GM12892 (cell line): ENCODE measurements at regions not wholly inside any gene's neighbourhood (a gene's known extent, or its start where the extent isn't known, plus 50 kb on each side); places are given as distances from the start of the nearest gene placed in this dataset.

Source experiments
- DNase-seq: peaks from one replicate; pipeline ENCODE4 v3.0.0; 2011; ENCODE audit not compliant: insufficient read length
- FAIRE-seq: peaks from 2 replicates; lab custom pipeline; 2011; peaks lifted over from hg19 to GRCh38; lab: Jason Lieb, UNC
- POLR2A ChIP-seq: IDR thresholded peaks from 2 replicates; pipeline ENCODE4 v1.6.1; 2011; ENCODE audit warnings: low read depth, low read length, control low read depth
- POLR2AphosphoS5 ChIP-seq: IDR thresholded peaks from 2 replicates; pipeline ENCODE4 v1.6.1; 2011; ENCODE audit warnings: low read depth, low read length, control low read depth
- TAF1 ChIP-seq: IDR thresholded peaks from 2 replicates; pipeline ENCODE4 v1.6.1; 2011; ENCODE audit warnings: low read depth, mild to moderate bottlenecking, control low read depth, low read length, borderline replicate concordance

GRCh38 chr12:43100231-43100630 lies 451.8 kb downstream of the ADAMTS20 start:
- no peak for FAIRE-seq
- TF ChIP-seq POLR2A (no peak), POLR2AphosphoS5 (no peak), TAF1 (no peak)
- DNase-seq, result no peak

GRCh38 chr12:43099691-43100163 lies 452.3 kb downstream of the ADAMTS20 start:
- TF ChIP-seq POLR2A (no peak), POLR2AphosphoS5 (no peak), TAF1 (no peak)
- no peak for FAIRE-seq
- DNase-seq, result no peak

- FAIRE-seq (no peak), DNase-seq (no peak)
- TF ChIP-seq POLR2A, result no peak
Observed at GRCh38 chr12:43098766-43099550, 453.0 kb downstream of the ADAMTS20 start.

DNA sequence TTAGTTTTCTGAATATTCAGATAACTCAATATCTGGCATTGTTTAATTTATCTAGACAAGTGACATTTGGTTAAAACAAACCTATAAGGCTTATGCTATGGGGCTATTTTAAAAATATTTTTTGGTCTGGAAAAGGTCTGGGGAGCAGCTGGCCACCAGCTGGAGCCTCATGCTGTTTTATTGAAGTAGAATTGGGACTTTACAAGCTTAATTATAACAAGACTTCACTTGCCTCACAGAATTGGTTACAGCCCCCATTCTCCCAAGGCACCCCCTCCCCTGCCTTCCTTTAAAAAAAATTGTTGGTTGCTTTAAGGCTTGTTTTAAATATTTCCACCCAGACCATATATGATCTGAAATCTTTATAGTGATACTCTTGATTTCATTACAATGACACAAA lies 453.9 kb downstream of the ADAMTS20 start:
- TF ChIP-seq POLR2AphosphoS5 (no peak), TAF1 (no peak), POLR2A (no peak)
- DNase-seq (no peak), FAIRE-seq (no peak)

GRCh38 chr12:43097471-43097870 lies 454.5 kb downstream of the ADAMTS20 start:
- FAIRE-seq, result no peak
- TF ChIP-seq TAF1 (no peak), POLR2A (no peak), POLR2AphosphoS5 (no peak)
- no peak for DNase-seq

DNA sequence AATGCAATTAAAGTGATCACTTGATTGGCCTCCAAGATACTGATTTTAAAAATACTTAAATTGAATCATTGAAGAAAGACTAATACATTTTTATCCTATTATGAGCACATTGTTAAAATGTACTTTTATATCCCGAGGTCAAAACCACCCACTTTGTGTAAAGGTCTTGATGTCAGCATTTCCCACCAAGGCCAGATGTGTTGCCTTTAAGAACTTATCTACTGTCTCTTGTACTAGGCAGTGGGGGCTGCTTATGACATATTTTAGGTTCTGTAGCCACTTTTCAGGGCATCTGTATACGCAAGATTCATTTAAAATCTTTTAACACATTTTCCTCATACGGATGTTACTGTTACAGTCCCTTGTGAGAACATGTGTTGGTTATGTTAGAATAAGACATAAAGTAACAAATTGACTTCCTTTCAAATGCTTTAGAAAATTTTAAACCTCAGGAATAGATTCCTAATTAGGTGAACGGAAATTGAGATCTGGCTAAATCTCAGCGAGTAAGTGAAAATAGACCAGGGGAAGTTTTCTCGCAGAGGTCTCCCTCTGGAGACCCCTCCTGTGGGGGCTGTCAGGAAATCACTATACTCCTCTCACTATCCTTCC lies 456.2 kb downstream of the ADAMTS20 start:
- FAIRE-seq (no peak), DNase-seq (no peak)
- TF ChIP-seq POLR2AphosphoS5, result no peak
- no peak for TF ChIP-seq POLR2A
- no peak for TF ChIP-seq TAF1

DNA sequence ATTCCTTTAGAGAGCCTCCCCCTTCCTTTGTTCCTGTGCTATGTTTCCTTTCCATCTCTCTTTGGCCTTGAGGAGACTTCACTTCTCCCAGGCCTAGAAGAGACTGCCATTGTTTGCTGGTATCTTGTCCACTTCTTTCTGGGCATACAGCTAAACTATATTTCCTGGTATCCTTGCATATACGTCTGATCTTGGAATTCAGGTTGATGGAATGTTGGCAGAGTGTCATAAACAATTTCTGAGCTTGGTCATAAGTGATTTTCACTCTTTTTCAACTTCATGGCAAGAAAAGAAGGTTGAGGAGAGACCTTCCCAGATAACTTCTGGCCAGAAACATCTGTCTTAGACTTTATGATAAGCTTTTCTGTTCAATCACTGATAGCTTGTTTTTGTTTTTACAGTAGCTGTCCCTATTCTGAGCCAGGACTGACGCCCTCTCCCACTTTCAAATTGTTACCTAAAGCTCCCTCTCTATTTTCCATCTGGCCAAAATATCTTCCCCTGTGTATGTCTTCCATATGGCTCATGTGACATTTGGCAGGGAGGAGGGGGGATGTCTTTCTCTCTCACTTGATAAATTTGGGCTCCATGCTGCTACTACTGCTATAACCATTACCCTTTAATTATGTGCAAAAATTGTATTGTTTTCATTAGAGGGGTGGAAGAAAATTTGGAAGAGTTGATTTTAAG lies 457.0 kb downstream of the ADAMTS20 start:
- TF ChIP-seq POLR2A, result no peak
- FAIRE-seq, result no peak
- DNase-seq, result no peak

DNA sequence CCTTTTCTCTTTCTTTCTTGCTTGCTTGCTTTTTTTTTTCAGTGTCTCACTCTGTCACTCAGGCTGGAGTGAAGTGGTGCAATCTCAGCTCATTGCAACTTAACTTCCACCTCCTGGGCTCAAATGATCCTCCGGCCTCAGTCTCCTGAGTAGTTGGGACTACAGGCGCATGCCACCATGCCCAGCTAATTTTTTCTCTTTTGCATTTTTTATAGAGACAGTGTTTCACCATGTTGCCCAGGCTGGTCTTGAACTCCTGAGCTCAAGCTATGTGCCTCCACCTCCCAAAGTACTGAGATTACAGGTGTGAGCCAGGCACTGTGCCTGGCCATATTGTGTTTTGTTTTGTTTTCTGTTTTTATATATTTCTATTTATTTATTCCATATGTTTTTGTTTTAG lies 461.0 kb downstream of the ADAMTS20 start:
- FAIRE-seq (no peak), DNase-seq (no peak)
- TF ChIP-seq POLR2A (no peak), POLR2AphosphoS5 (no peak), TAF1 (no peak)

DNA sequence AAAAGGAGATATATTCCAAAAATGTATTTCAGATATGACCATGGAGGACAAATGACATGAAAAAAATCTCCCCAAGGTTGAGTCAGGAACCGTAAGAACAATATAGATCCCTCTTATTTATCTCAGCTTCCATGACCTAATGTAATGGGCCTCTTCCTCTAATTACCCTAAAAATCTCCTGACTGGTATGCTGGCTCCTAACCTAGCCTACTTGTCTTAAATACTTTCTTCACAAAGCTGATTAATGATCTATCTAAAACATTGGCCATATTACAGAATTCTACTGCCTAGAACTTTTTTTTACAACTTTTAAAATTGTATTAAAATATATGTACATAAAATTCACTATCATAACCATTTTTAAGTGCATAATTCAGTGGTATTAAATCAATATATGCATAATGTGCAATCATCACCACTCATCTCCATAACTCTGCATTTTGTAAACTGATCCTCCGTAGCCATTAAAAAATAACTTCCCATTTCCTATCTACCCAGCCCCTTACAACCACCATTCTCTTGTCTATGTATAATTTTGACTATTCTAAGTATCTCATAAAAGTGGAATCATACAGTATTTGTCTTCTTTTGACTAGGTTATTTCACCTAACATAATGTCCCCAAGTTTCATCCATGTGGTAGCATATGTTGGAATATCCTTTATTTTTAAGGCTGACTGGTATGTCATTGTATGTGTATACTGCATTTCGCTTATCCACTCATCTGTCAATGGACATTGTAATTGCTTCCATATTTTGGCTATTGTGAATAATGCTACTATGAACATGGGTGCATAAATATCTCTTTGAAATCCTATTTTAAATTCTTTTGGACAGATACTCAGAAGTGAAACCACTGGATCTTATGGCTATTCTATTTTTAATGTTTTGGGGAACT lies 464.6 kb downstream of the ADAMTS20 start:
- FAIRE-seq (no peak), DNase-seq (no peak)
- TF ChIP-seq POLR2AphosphoS5 (no peak), TAF1 (no peak), POLR2A (no peak)

DNA sequence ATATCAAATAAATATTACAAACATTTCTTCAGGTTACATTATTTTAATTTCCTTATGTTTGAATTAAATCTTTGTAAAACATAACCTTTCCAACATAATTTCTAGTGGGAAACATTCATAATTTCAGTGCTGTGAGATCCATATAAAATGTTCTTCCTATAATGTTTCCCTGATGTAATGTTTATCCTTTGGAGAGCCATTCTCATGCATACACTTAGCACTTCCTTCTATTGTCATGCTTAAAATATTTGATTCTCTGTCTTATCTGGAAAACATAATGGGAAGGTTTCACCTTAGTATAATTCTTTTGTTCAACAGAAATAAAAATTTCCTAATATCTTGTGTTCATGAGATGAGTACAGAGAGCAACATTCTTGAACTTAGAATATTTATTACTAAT lies 472.5 kb downstream of the ADAMTS20 start:
- FAIRE-seq (no peak), DNase-seq (no peak)
- no peak for TF ChIP-seq POLR2A
- TF ChIP-seq POLR2AphosphoS5, result no peak
- no peak for TF ChIP-seq TAF1

DNA sequence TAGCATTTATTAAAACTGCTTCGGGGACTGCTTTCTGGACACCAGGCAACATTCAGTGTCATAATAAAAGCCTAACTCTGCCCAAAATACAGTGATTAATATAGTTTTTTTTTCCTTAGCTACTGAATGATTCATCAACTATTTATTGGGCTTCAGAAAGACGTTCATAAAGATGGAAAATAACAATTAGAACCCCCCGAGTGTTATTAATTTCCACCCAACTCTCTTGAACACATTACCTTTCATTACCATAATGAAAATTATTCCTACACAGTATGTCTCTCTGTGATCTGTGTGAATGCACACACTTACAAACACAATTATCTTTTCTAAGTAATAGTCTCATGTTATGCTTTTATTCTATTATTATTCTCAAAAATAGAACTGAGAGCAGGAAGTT lies 473.0 kb downstream of the ADAMTS20 start:
- no peak for TF ChIP-seq POLR2AphosphoS5
- no peak for TF ChIP-seq POLR2A
- TF ChIP-seq TAF1, result no peak
- FAIRE-seq (no peak), DNase-seq (no peak)
